ENCODE measurements at regions not wholly inside any gene's neighbourhood (a gene's known extent, or its start where the extent isn't known, plus 50 kb on each side); places are given as distances from the start of the nearest gene placed in this dataset.

- DNase-seq (ENCODE audit: low read depth in 3 of 3) = no peak
Measured at GRCh38 chr6:167755461-167755860, 71.2 kb upstream of the AFDN start.

- no peak for DNase-seq (ENCODE audit: low read depth in 3 of 3)
Measured at GRCh38 chr6:167756597-167756996, 70.1 kb upstream of the AFDN start.

GRCh38 chr6:167757249-167757648 lies 69.5 kb upstream of the AFDN start:
- no peak for DNase-seq (ENCODE audit: low read depth in 3 of 3)

GRCh38 chr6:167757821-167758220 lies 68.9 kb upstream of the AFDN start:
- no peak for DNase-seq (ENCODE audit: low read depth in 3 of 3)

GRCh38 chr6:167758309-167759023 lies 68.2 kb upstream of the AFDN start:
- DNase-seq (ENCODE audit: low read depth in 3 of 3) = no peak

GRCh38 chr6:167759206-167759605 lies 67.5 kb upstream of the AFDN start:
- DNase-seq (ENCODE audit: low read depth in 3 of 3) = no peak

GRCh38 chr6:167759912-167760311 lies 66.8 kb upstream of the AFDN start:
- no peak for DNase-seq (ENCODE audit: low read depth in 3 of 3)

- no peak for DNase-seq (ENCODE audit: low read depth in 3 of 3)
Measured at GRCh38 chr6:167760979-167761793, 65.5 kb upstream of the AFDN start.

GRCh38 chr6:167761794-167762258 lies 64.9 kb upstream of the AFDN start:
- DNase-seq (ENCODE audit: low read depth in 3 of 3) = no peak

GRCh38 chr6:167762259-167762962 lies 64.3 kb upstream of the AFDN start:
- no peak for DNase-seq (ENCODE audit: low read depth in 3 of 3)

GRCh38 chr6:167763056-167763944 lies 63.4 kb upstream of the AFDN start:
- DNase-seq (ENCODE audit: low read depth in 3 of 3) = no peak

GRCh38 chr6:167764215-167764614 lies 62.5 kb upstream of the AFDN start:
- DNase-seq (ENCODE audit: low read depth in 3 of 3) = no peak

GRCh38 chr6:167764713-167765479 lies 61.8 kb upstream of the AFDN start:
- DNase-seq (ENCODE audit: low read depth in 3 of 3) = no peak

GRCh38 chr6:167766986-167767714 lies 59.6 kb upstream of the AFDN start:
- DNase-seq (ENCODE audit: low read depth in 3 of 3) = no peak

- DNase-seq (ENCODE audit: low read depth in 3 of 3) = no peak
Measured at GRCh38 chr6:167767715-167768107, 59.0 kb upstream of the AFDN start.

- DNase-seq (ENCODE audit: low read depth in 3 of 3) = no peak
Measured at GRCh38 chr6:167768471-167769215, 58.1 kb upstream of the AFDN start.

GRCh38 chr6:167769408-167770190 lies 57.1 kb upstream of the AFDN start:
- DNase-seq (ENCODE audit: low read depth in 3 of 3) = no peak

GRCh38 chr6:167770291-167770955 lies 56.3 kb upstream of the AFDN start:
- DNase-seq (ENCODE audit: low read depth in 3 of 3) = no peak
